GM21825 (cell line): ENCODE measurements at regions not wholly inside any gene's neighbourhood (a gene's known extent, or its start where the extent isn't known, plus 50 kb on each side); places are given as distances from the start of the nearest gene placed in this dataset.

Source experiments
- ATAC-seq: cut with Tn5 transposase; IDR thresholded peaks from one replicate; pipeline ENCODE4 v1.9.1; 2021; ENCODE audit warnings: mild to moderate bottlenecking, moderate library complexity; ENCODE audit not compliant: unreplicated experiment

GRCh38 chr3:3280396-3280795, 100.9 kb upstream of the CRBN start:
- ATAC-seq = no peak

GRCh38 chr3:3278073-3278472, 98.6 kb upstream of the CRBN start:
- no peak for ATAC-seq

- no peak for ATAC-seq
These were observed 97.1 kb upstream of the CRBN start for GRCh38 chr3:3276630-3277029.

- ATAC-seq = no peak
These were observed 85.3 kb upstream of the CRBN start for GRCh38 chr3:3264796-3265195.

- ATAC-seq = no peak
These were observed 81.4 kb upstream of the CRBN start for GRCh38 chr3:3260870-3261269.

GRCh38 chr3:3259181-3259580, 79.7 kb upstream of the CRBN start:
- no peak for ATAC-seq

GRCh38 chr3:3258281-3258680, 78.8 kb upstream of the CRBN start:
- ATAC-seq = no peak

- ATAC-seq = no peak
These were observed 62.1 kb upstream of the CRBN start for GRCh38 chr3:3241596-3241995.

- ATAC-seq = no peak
These were observed 61.5 kb upstream of the CRBN start for GRCh38 chr3:3240986-3241385.

- ATAC-seq = no peak
These were observed 58.5 kb upstream of the CRBN start for GRCh38 chr3:3237979-3238378.

- ATAC-seq = no peak
These were observed 52.8 kb upstream of the CRBN start for GRCh38 chr3:3232251-3232650.
